GM12864 (cell line): ENCODE measurements at regions not wholly inside any gene's neighbourhood (a gene's known extent, or its start where the extent isn't known, plus 50 kb on each side); places are given as distances from the start of the nearest gene placed in this dataset.

Source experiments
- DNase-seq: peaks from one replicate; pipeline ENCODE4 v3.0.0-alpha.2; 2011; ENCODE audit warnings: low read depth
- H3K4me3 ChIP-seq: 2 replicates; pipeline ENCODE4 v1.5.1; 2011; ENCODE audit warnings: mild to moderate bottlenecking, low read depth, low read length, control low read depth
- CTCF ChIP-seq: IDR thresholded peaks from 2 replicates; pipeline ENCODE4 v1.5.1; 2011; ENCODE audit warnings: low read depth, mild to moderate bottlenecking, moderate library complexity, low read length, control low read depth, inconsistent platforms; ENCODE audit errors: missing control alignments

- TF ChIP-seq CTCF, result no peak
- H3K4me3 ChIP-seq, result no peak overlapping the region
- no peak for DNase-seq
Measured at GRCh38 chr12:98408681-98409080, 106.7 kb upstream of the TMPO start.

- no peak overlapping the region for H3K4me3 ChIP-seq
- no peak for DNase-seq
- TF ChIP-seq CTCF, result no peak
Measured at GRCh38 chr12:98409548-98409947, 105.8 kb upstream of the TMPO start.

GRCh38 chr12:98410356-98410755, 105.0 kb upstream of the TMPO start:
- no peak overlapping the region for H3K4me3 ChIP-seq
- DNase-seq, result no peak
- no peak for TF ChIP-seq CTCF

GRCh38 chr12:98416845-98417244, 98.5 kb upstream of the TMPO start:
- no peak overlapping the region for H3K4me3 ChIP-seq
- DNase-seq, result no peak
- no peak for TF ChIP-seq CTCF

- no peak for TF ChIP-seq CTCF
- no peak overlapping the region for H3K4me3 ChIP-seq
- DNase-seq, result no peak
Measured at GRCh38 chr12:98417266-98417665, 98.1 kb upstream of the TMPO start.

GRCh38 chr12:98418357-98419075, 96.9 kb upstream of the TMPO start:
- no peak for DNase-seq
- no peak overlapping the region for H3K4me3 ChIP-seq
- TF ChIP-seq CTCF, result no peak
